ENCODE measurements at regions not wholly inside any gene's neighbourhood (a gene's known extent, or its start where the extent isn't known, plus 50 kb on each side); places are given as distances from the start of the nearest gene placed in this dataset.
"Not testable (repeated sequence)": the region's sequence is repeated elsewhere in the genome, so short reads cannot be mapped to it uniquely, and the experiment has no call there.

DNA sequence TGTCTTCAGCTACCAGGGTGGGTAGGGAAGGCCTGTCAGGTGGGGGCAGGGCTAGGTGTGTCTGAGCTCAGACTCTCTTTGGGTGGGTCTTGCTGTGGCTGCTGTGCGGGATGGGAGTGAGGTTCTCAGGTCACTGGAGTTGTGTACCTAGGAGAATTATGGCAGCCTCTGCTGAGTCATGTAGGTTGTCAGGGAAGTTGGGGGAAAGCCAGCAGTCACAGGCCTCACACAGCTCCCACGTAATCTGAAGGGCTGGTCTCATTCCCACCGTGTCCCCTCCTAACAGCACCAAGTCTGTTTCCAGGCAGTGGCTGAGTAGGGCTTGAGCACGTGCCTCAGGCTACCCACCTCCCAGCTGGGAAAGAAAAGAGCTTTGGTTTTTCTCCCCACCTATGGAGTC, 67.0 kb downstream of the CHCHD4 start:
- no peak for DNase-seq

DNA sequence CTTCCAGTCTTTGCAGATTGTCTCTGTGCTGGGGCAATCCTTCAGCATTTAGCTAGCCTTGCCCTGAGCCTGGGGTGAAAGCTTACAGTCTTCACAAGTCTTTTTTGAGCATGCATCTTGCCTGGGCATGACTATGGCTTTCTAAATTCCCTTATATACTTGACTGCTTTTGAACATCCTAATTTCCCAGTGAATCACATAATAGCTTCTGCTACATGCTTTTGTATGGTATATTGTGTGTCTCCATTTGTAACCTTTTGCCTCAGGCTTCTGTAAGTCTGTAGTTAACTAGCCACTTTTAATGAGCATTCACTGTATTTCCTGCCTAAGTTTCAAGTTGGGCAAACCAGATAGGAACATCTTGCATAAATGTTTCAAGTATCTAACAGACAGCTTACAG, 76.8 kb downstream of the CHCHD4 start:
- DNase-seq, result no peak

DNA sequence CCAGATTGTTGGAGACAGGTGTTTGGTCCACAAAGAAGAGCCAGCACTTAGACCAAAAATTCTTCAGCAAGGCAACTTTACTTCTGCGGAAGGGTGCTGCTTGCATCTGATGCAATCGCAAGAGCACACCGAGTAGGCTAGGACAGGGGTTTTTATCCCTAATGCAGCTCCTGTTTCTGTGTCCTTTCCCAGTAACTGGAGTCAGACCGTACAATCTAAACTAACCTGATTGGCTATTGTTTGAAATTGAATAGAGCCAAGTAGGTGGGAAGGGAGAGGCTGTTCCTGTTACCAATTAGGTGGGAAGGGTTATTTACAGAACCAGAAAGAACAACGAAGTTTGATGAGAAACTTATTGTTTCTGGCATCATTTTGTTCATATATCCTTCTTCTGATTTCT, 77.6 kb downstream of the CHCHD4 start:
- DNase-seq, result no peak

DNA sequence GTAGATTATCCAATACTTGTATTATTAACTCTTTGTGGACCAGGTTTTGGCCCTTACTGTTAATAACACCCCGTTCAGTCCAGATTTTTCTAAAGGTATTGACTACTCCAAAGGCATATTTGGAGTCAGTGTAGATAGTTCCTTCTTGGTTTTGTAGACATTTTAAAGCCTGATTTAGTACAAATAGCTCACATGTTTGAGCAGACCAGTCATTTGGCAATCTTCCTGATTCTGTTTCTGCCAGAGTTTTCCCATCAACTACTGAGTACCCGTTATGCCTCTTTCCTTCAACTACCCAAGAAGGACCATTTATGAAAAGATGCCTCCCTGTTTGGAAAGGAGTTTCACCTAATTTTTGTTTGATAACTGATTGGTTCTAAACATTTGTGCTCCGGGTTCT, 82.0 kb downstream of the CHCHD4 start:
- no peak for DNase-seq

DNA sequence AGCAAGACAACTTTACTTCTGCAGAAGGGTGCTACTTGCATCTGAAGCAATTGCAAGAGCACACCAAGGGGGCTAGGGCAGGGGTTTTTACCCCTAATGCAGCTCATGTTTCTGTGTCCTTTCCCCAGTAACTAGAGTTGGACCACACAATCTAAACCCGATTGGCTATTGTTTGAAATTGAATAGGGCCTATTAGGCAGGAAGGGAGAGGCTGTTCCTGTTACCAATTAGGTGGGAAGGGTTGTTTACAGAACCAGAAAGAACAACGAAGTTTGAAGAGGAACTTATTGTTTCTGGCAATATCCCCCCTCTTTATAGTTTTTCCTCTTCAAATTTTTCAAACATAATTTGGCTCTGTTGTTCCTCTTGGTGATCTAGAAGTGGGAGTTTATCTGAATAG, 85.5 kb downstream of the CHCHD4 start:
- no peak for DNase-seq

DNA sequence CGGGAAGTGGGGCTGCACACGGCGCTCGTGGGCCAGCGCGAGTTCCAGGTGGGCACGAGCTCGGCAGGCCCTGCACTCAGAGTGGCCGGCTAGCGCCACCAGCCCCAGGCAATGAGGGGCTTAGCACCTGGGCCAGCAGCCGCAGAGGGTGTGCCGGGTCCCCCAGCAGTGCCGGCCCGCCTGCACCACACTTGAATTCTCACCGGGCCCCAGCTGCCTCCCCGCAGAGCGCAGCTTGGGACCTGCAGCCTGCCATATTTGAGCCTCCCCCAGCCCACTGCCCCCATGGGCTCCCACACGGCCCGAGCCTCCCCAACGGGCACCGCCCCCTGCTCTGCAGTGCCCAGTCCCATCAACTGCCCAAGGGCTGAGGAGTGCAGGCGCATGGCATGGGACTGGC, 87.5 kb downstream of the CHCHD4 start:
- no peak for DNase-seq

DNA sequence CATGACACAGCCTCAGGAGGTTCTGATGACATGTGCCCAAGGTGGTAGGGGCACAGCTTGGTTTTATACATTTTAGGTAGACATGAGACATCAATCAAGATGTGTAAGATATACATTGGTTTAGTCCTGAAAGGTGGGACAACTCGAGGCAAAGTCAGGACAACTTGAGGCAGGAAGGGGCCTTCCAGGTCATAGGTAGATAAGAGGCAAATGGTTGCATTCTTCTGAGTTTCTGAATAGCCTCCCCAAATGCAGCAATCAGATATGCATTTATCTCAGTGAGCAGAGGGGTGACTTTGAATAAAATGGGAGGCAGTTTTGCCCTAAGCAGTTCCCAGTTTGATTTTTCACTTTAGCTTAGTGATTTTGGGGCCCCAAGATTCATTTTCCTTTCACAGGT, 91.6 kb downstream of the CHCHD4 start:
- DNase-seq, result no peak

DNA sequence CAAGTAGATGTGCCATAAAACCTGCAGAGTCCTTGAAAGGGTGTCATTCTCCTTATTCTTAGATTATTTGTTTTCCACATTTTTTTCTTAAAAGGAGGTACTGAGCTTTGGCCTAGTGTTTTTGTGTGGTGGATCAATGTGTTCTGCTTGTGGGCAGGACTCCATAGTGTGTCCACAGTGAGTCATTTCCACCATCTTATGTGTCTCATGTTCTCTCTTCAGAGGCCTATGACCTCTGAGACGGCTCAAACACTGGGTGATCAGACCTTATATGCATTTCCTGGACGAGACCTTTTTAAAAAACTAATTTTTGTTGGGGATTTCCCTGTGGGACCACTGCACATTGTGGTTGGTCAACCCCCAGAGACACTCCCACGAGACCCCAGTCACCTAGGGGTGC, 93.4 kb downstream of the CHCHD4 start:
- DNase-seq, result no peak

DNA sequence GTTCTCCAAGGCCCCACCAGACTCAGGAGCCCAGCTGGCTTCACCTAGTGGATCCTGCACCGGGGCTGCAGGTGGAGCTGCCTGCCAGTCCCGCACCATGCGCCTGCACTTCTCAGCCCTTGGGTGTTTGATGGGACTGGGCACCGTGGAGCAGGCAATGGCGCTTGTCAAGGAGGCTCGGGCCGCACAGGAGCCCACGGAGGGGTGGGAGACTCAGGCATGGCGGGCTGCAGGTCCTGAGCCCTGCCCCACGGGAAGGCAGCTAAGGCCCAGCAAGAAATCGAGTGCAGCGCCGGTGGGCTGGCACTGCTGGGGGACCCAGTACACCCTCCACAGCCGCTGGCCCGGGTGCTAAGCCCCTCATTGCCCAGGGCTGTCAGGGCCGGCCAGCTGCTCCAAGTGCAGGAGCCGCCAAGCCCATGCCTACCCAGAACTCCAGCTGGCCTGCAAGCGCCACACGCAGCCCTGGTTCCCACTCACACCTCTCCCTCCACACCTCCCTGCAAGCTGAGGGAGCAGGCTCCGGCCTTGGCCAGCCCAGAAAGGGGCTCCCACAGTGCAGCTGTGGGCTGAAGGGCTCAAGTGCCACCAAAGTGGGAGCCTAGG, 95.2 kb downstream of the CHCHD4 start:
- DNase-seq, result not testable (repeated sequence)

DNA sequence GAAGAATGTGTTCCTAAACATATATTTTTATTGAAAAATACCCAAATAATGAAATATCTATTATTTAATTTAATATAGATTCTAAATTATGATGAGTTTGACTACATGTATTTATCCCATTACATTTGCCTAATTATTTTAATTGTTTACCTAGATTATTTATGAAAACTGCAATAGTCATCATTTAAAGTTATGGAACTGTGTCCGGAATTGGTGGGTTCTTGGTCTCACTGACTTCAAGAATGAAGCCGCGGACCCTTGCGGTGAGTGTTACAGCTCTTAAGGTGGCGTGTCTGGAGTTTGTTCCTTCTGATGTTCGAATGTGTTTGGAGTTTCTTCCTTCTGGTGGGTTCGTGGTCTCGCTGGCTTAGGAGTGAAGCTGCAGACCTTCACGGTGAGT, 96.5 kb downstream of the CHCHD4 start:
- DNase-seq, result not testable (repeated sequence)

DNA sequence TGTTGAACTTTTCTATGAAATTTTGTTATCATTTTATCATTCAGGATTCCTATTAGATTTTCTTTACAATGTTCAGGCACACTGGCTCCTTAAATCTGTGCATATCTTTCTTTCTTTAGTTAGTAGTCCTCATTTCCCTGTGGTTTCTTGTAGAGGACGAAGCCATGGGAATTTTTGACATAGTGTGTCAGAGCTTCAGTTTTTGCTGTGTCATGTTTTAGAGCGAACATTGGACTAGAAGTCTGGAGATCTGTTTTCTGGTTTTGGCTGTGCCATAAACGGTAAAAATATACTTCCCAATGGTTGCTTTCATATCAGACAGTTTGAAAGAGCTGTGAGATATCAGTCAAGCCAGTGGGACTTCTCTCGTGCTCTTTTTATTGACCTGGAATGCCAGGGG, 105.2 kb downstream of the CHCHD4 start:
- no peak for DNase-seq

DNA sequence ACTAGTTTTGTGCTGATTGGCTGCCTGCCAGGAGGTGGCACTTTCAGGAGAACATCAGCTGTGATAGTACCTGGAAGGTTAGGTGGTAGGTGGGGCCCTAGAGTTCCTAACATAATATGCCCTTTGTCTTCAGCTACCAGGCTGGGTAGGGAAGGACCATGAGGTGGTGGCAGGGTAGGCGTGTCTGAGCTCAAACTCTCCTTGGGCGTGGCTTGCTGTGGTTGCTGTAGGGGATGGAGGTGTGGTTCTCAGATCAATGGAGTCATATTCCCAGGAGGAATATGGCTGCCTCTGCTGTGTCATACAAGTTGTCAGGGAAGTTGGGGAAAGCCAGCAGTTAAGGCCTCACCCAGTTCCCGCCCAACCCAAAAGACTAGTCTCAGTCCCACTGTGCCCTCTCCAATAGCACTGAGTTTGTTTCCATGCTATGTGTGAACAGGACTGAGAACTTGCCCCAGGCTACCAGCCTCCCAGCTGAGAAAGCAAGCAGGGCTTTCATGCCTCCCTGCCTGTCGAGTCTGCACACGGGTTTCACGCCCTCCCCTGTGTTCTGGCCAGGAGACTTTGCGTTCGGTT, 107.7 kb downstream of the CHCHD4 start:
- no peak for DNase-seq

DNA sequence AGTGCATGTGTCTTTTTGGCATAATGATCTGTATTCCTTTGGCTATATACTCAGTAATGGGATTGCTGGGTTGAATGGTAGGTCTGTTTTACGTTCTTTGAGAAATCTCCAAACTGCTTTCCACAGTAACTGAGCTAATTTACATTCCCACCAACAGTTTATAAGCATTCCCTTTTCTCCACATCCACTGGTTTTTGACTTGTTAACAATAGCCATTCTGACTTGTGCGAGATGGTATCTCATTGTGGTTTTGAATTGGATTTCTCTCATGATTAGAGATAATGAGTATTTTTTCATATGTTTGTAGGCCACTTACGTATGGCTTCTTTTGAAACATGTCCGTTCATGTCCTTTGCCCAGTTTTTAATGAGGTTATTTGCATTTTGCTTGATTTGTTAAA, 117.7 kb downstream of the CHCHD4 start:
- DNase-seq, result no peak

DNA sequence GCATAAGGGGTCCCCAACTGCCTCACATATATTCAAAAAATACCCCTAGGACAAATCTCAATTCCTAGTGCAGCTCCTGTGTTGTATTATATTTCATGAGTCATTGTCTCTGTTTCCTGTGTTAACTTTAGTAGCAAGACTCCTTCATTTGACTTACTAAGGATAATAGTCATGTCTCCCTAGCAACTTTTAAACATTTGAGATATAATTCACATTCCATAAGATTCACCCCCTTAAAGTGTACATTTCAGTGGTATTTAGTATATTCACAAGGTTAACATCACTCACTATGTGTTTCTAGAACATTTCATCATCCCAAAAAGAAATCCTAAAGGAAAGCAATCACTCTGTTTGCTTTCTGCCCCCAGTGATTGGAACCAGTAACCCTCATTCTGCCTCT, 121.3 kb upstream of the WNT7A start:
- no peak for DNase-seq

DNA sequence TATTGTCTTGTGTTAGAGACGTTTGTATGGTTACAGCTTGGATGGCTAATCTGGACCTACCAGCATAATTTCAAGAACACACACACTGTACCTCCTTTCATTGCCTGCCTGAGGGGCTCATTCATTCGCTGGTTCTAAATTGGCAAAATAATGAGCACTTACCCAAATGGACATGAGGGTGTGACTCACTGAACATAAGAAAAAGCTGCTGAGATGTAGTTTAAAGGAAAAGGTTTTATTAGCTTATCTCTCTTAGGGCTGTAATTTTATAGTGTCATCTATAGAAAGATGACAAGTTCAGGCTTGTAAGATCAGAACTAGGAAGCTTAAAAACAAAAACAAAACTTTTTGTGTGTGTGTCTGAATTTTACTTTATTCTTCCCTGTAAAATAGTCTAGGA, 120.7 kb upstream of the WNT7A start:
- DNase-seq, result no peak

DNA sequence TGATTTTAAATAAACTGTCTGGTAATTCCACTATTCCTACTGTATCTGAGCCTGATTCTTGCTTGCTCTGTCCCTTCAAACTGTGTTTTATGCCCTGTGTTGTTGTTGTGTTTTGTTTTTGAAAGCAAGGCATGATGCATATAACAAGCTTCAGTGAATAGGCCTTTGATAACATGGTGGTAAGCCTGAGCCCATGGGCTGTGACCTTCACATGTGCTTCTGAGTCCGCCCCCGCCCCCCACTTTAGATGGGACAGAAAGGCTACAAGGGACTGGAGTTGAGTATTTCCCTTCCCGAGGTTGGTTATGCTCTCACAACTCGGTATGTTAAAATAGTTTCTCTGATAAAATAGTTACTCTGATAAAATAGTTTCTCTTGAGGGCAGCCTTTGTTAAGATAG, 119.0 kb upstream of the WNT7A start:
- no peak for DNase-seq

DNA sequence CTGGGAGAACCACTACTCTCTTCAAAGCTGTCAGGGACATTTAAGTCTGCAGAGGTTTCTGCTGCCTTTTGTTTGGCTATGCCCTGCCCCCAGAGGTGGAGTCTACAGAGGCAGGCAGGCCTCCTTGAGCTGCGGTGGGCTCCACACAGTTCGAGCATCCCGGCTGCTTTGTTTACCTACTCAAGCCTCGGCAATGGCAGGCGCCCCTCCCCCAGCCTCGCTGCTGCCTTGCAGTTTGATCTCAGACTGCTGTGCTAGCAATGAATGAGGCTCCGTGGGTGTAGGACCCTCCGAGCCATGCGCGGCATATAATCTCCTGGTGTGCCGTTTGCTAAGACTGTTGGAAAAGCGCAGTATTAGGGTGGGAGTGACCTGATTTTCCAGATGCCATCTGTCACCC, 115.3 kb upstream of the WNT7A start:
- DNase-seq, result not testable (repeated sequence)

DNA sequence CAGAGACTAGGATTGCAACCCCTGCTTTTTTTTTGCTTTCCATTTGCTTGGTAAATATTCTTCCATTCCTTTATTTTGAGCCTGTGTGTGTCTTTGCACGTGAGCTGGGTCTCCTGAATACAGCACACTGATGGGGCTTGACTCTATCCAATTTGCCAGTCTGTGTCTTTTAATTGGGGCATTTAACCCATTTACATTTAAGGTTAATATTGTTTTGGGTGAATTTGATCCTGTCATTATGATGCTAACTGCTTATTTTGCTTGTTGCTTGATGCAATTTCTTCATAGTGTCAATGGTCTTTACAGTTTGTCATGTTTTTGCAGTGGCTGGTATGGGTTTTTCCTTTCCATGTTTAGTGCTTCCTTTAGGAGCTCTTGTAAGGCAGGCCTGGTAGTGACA, 109.1 kb upstream of the WNT7A start:
- DNase-seq, result not testable (repeated sequence)

DNA sequence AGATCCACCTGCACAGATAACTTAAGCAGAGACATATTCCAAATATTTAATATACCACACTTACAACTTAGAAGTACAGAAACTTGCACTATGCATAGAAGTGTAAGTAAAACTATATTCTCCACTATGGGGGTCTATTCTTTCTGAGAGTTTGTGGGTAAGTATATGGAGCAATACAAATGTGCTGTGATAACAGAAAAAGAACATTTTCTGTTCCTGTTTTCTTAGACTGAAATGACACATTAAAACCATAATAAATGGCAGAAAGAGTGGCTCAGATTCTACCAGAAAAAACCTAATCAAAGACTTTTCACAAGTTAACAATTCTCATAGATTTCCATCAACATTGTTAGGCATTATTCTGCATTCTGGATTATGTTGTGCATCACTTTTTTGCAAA, 96.6 kb upstream of the WNT7A start:
- no peak for DNase-seq

DNA sequence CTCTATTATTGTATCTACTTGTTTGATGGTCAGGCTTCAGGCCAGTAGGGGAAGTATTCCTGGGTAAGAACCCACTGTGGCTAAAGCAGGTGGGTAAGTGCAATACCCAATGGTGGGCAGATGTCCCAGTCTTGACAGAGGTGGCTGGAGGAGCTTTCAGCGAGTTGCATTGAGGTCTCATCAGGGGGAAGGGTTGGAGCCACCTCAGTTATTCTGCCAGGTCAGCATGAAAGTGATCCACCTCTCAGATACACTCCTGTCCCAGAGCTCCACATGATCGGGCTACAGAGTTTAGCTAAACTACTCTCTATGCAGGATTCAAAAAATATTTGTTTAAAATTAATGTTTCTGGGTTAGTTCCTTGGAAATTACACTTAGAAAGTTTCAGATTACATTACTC, 95.8 kb upstream of the WNT7A start:
- DNase-seq, result no peak

DNA sequence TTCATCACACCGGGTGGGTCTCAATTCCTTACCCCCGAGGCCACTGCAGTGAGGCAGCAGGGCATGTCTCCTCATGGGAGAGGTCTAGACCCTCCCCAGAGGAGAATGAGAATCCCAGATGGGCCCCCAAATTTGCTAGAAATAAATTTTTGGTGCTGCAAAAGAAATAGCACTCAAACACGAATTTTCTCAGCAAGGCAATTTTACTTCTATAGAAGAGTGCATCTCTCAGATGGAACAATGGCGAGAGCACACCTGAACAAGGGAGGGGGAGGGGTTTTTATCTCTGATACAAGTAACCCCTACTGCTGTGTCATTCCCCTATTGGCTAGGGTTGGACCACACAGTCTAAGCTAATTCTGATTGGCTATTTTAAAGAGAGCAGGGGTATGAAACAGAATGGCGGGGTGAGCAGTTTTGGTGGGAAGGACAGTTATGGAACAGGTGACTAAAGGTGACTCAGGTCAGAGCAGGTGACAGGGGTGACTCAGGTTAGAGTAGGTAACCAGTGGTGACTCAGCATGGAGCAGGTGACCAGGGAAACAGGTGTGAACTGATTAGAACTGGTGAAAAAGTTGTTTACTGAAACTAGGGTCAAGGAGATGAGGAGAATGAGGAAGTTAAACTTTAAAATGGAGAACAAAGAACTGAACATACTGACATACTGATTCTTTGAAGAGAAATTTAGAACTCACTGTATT, 93.0 kb upstream of the WNT7A start:
- DNase-seq, result no peak

DNA sequence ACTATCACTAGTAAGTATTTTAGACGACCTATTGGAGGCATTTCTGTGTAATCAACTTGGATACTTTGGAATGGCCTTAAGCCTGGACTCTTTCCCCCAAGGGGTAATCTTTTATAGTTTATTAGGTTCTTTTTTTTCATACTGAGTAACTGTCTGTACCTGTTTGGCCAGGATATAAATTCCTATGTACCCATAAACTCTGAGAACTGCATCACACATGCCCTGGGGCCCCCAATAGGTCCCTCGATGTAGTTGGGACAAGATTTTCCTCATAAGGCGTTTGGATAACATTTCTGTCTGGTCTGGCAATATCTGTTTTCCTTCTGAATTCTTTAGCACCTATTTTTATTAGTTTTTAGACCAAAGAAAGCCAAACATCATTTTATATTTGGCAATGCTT, 86.4 kb upstream of the WNT7A start:
- no peak for DNase-seq

DNA sequence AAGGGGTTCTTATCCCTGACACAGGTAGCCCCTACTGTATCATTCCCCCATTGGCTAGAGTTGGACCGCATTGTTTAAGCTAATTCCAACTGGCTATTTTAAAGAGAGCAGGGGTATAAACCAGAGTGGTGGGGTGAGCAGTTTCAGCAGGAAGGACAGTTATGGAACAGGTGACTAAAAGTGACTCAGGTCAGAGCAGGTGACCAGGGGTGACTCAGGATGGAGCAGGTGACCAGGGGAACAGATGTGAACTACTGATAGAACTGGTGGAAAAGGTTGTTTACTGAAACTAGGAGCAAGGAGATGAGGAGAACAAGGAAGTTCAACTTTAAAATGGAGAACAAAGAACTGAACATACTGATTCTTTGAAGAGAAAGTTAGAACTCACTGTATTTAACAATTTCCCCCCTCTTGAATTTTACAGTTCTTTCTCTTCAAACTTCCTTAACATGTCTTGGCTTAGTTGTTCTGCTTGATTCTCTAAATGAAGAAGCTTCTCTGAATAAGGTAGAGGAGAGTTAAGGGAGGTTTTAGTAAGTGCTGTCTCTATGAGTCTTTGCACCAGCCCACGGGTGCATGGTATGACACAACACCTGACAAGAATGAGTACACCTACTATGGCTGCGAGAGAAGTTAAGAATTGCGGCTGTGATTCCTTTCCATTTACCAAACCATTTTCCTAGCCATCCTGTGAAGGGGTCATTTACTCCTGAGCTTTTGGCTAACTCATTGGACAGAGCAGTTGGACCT, 83.4 kb upstream of the WNT7A start:
- DNase-seq, result no peak

Data from amygdala (tissue), 56 donors.